ENCODE measurements at regions not wholly inside any gene's neighbourhood (a gene's known extent, or its start where the extent isn't known, plus 50 kb on each side); places are given as distances from the start of the nearest gene placed in this dataset.

DNA sequence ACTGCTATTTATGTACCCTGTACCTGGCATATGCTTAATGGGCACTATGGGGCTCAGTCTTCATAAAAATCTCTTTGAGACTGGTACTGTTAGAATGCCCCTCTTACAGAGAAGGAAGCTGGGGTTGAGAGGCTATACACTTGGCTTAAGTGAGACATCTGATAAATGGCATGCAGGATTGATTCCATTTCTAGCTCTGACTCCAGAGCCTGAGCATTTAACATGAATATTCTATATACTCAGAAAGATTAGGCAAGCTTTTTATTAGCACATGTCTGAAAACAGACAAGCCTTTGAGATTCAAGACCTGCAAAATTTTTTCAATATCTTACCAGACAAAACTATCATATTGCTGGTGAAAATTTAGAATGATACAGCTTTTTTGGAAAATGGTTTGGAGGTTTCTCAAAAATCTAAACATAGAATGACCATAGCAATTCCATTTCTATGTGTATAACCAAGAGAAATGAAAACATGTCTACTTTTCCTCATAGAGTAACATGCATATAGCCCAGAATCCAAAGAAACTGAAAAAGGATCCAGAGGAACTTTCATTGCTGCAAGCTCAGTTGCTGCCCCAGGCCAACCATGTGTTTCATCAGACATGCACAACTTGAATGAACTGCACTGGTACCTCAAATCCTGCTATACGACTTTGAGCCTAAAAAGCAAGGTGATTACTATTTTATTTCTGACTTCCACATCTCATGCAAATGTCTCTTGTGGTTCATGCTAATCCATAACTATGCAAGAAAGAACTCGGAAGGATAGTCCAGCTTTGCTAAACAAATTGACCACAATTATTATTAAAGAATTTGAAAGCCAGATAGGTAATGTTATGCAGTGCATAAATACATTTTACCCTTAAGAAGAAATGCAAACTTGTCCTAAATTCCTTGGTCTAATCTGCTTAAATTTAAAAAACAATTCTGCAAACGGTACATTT is 389.0 kb upstream of the GRIA1 start:
- no peak for DNase-seq (ENCODE audit: low read depth, low spot score)

DNA sequence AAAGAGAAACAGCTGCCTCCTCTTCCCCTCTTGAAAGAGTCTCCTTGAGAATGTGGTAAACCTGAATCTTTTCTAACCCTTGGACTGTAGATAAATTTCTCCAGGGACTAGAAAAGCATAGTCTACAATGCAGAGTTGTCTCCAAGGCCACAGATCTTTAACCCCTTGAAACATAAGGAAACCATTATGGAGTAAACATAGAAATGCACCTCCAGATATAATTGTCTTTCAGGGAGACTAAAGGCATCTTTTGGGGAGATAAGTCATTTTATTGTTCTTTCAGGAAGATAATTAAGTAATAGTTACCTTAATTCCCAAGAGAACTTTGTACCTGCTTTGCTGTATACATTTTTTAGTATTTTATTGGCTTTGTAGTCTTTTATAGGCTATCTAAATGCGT is 373.6 kb upstream of the GRIA1 start:
- DNase-seq (ENCODE audit: low read depth, low spot score): no peak

DNA sequence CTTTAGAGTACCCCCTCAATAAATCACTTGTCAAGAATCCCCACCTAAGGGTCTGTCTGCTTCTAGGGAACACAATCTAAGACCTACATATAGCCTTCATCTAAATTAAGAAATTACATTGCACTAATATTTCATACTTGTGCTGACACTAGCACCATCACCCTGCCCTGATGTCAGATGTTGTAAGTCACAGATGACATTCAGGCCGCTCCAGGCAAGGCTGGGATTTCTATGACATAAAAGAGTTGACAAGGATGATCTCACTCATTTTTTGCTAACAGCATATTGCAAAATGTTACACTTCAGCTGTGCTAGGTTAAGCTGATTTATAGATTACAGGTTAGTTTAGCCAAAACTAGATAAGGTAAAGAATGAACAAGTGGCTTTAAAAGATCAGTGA is 372.5 kb upstream of the GRIA1 start:
- DNase-seq (ENCODE audit: low read depth, low spot score): no peak

DNA sequence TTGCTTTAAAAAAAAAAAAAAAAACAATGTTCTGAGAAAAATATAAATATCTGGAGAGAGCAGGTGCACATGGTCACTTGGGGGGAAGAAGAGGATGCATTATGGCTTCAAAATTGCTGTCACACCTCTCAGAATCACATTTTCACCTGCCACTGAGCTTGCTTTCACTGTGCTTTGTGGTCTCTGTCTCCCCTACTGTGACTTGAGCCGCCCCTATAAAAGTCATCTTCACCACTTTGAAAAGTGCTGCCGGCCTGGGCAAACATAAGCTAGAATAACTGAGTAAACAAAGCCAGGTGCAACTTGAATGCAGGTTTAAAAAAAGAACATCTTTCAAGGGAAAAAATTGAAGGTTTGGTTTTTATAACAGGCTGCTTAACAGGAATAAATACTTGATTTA is 368.1 kb upstream of the GRIA1 start:
- no peak for DNase-seq (ENCODE audit: low read depth, low spot score)

DNA sequence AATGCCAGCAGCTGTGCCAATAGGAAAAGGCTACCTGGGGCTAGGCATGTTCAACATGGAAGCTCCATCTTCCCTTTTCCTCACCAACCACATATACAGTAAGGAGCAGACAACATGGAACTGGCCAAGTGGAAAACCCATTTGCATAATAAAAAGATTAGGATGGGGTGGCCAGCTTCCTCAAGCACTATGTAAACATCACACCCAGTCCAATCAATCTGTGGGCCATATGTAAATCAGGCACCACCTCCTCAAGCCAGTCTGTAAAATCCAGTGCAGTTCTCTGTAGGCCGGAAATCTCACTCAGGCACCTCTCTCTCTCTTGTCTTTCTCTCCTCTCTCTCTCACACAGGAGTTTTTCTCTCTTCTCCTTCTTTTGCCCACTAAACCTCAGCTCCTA is 360.2 kb upstream of the GRIA1 start:
- DNase-seq (ENCODE audit: low read depth, low spot score): no peak

DNA sequence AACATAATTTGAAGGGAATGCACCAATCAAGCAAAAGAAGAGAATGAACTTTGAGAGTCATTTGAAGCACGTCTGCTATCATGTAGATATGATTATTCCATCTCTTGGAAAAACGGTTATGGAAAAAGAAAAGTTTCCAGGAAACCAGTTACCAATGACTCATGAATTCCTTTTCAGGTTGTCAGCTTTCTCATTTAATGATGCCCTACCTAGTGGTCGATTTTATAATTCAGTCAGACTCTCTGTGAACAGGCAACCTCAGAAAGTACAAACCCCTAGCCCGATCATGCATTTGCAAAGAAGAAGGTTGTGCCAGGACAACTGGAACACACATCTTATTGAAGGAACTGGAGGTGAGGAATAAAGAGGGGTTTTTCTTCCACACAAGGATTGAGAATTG is 355.1 kb upstream of the GRIA1 start:
- DNase-seq (ENCODE audit: low read depth, low spot score): no peak

DNA sequence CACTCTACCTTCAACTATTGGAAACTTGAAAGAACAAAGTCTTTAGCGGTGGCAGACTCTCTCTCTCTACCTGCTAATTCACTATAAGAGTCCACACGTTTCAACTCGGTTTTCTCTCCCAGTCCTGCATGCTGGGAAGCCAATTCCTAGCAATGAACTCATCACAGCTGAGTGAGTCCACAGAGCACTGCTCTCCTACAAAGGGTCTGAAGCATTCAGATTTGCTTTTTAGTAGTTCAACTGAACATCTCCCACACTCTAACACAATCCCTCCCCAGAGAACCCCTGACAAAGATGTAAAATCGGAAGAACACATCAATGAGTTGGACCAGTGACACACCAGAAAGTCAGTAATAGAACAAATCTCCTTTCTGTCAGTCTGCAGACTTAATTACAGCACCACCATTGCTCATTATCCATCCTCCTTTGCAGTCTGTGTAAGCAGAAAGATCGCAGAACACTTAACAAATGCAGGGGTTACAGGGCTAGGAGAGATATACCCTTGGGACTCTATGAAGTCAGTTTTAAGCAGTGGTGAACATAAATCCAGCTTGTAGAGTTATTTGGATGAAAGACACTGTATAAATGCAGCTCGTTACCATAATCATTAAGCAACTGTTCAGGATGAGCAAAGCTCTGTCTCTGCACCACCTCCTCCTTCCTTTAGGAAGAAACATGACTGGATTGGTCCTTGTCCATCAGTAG is 353.4 kb upstream of the GRIA1 start:
- DNase-seq (ENCODE audit: low read depth, low spot score): no peak

DNA sequence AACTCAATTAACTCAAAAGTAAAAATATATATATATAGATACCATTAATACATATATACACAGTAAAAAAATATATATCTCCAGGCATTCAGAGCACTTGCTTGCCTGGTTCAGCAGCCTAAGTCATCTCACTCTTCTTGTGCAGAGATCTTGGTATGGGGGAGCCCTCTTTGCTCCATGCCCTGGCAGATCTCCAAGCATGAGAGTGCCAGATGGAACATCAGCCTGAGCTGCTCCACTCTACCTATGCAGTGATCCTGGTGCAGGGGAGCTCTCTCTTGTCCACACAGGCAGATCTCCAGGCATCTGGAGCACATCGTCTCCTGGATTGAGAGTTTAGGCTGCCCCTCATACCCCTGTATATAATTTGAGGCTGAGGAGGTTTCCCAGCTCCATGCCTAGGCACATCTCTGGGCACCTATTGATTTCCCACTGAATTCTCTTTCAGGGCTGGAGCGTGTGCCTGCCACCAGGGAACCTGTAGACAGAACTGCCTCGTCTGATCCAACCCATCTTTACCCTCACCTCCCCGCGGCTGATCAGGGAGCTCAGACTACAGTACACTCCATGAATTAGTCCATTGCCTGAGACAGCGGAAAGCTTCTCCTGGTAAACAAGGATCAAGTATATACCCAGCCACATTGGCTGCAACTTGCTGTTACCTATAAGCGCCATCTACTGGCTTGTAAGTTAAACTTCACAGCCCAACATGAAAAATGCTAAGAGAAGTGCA is 342.4 kb upstream of the GRIA1 start:
- DNase-seq (ENCODE audit: low read depth, low spot score): no peak

DNA sequence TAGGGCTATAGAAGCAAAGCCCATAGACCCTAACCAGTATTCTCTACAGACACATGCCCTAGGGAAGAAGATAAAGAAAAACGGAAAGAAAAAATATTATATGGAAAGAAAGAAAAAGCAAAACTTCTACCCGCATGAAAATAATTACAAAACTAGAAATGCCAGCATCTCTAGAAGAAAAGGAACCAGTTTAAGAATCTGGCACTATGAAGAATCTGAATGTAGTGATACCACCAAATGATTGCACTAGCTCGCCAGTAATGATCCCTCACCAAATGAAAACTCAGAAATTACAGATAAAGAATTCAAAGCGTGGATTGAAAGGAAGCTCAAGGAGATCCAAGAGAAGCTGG is 341.9 kb upstream of the GRIA1 start:
- no peak for DNase-seq (ENCODE audit: low read depth, low spot score)

DNA sequence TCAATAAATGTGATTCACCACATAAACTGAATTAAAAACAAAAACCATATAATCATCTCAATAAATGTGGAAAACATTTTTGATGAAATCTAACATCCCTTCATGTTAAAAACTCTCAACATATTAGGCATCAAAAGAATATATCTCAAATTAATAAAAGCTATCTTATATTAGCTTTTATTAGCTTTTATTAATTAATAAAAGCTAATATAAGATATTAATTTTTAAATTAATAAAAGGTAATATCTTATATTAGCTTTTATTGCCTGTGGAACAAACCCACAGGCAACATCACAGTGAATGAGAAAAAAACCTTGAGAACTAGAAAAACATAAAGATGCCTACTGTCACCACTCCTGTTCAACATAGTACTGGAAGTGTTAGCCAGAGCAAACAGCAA is 338.9 kb upstream of the GRIA1 start:
- no peak for DNase-seq (ENCODE audit: low read depth, low spot score)

DNA sequence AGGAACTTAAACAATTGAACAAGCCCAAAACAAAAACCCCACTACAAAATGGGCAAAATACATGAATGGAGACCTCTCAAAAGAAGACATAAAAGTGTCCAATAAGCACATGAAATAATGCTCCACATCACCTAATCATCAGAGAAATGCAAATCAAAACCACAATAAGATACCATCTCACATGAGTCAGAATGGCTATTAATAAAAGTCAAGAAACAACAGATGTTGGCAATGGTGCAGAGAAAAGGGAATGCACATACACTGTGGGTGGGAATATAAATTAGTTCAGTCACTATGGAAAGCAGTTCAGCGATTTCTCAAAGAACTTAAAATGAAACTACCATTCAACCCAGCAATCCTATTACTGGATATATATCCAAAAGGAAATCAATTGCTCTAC is 337.4 kb upstream of the GRIA1 start:
- no peak for DNase-seq (ENCODE audit: low read depth, low spot score)

DNA sequence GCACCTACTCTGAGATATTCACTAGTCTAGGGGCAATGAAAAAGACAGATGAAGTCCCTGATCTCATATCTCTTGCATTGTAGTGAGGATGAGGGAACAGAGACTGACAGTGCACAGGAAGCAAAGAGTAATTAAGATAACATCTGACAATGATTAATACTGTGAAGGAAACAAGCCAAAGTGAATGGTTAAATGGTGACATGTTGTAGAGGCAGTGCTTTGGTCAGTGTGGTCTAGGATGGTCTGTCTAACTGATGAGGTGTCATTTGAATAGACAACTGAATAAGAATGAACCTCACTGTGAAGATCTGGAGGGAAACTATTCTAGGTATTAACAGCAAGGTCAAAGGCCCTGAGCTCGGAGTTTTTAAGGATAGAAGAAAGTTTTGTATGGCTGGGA is 333.3 kb upstream of the GRIA1 start:
- DNase-seq (ENCODE audit: low read depth, low spot score): no peak

DNA sequence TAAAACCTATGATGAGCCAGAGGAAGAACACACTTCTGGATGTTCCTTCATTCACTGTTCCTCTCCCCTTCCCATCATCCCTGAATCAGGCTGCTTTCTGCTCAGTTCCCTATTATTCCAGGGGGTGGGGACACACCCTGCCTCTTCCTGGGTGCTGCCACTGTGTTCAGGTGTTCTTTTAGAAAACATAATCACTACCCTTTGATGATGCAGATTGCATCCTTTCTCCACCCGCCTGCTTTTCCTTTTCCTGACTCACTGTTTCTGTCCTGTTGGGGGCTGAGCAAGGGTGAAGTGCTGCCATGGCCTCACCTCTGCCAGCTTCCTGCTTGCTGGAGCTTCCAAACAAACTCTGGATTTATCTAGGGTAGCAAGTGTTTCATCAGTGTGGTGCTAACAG is 331.9 kb upstream of the GRIA1 start:
- no peak for DNase-seq (ENCODE audit: low read depth, low spot score)

DNA sequence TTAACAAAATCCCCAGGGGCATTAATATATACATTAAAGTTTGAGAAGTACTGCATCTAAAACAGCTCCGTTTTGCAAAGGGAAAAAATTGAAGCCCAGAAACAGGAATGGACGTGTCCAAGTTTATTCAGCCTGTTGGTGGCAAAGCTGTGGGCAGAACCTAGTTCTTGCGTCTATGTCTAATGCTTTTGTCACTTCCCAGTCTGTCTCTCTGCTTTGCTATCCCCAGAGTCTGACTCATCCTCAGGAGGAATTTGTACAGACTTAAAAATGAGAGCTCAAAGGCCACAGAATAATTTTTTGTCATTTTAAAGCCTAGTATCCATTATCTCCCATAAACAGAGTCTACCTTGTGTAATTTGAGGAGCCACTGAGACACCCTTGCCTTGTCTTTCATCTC is 330.9 kb upstream of the GRIA1 start:
- DNase-seq (ENCODE audit: low read depth, low spot score): no peak

DNA sequence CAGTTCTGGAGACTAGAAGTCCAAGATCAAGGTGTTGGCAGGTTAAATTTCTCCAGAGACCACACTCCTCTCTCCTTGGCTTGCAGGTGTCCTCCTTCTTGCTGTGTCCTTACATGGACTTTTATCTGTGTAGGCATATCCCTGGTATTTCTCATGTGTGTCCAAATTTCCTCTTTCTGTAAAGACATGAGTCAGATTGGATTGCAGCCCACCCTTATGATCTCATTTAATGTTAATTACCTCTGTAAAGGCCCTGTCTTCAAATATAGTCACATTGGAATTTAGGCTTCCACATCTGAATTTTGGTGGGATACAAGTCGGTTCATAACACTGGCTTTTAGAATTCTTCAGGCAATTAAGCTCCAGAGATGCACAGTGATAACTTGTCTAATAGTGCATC is 322.2 kb upstream of the GRIA1 start:
- DNase-seq (ENCODE audit: low read depth, low spot score): no peak

DNA sequence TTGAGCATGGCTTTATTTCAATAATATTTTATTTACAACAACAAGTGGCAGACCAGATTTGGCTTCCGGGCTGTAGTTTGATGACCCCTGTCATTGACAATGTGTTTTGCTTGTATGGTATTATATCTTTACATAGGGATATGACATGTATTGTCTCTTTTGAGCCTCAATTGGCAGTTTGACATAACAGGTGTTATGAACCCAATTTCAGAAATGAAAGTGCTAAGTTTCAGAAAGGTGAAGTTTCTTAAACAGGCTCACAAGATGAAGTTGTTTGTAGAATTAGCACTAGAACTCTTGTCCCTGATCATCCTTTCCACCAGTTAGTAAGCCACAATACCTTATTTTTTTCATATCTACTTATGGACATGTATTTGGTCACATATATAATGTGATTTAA is 303.0 kb upstream of the GRIA1 start:
- DNase-seq (ENCODE audit: low read depth, low spot score): no peak

DNA sequence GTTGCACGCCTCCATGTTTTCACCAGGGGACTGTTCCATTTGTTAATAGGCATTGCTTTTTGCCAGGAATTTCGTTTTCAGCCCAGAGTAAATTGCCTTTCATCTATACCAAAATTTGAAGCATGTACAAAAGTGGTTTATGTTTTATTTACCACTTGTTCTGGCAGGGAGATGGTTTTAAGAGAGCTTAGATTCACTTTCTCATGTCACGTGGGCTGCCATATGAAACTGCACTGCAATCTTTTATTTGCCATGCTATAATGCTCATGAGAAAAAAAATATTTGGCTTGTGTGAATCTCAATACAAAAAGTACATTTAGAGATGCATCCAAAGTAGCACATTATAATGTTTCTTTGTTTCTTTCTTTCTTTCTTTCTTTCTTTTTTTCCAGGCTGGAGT is 284.1 kb upstream of the GRIA1 start:
- DNase-seq (ENCODE audit: low read depth, low spot score): no peak

DNA sequence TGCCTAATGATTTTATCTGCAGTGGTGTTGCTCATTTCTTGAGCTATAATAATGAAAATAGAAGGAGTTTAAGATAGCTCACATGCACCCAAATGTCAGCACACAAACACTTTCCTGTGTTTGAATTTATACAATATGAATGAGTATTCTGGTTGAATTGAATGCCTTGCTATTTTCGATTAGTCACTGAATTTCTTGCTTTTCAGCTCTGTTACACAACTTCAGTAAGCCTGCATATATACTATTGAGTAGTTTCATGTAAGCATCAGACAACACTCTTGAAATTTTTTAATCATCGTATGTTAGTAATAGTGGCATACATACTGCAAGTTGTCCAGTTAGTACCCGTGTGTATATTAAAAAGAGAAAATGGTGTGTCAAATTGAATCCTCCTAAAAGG is 281.5 kb upstream of the GRIA1 start:
- no peak for DNase-seq (ENCODE audit: low read depth, low spot score)

DNA sequence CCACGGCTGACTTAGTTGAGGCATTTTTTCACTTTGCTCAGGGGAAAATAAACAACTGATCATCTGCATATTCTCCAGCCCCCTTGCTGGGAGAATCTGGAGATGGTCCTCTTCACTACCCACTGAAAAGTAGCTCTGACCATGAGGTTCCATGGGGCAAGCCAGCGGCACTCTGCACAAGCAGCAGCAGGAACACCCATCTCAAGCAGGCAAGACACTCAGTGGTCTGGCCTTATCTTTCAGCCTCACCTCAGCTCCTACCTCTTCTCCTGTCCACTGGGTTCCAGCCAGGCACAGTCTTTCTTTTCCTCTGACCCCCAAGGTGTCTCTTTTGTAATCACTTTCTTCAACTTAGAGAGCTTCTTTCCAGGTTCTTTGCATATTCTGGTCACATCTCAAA is 280.8 kb upstream of the GRIA1 start:
- DNase-seq (ENCODE audit: low read depth, low spot score): no peak

DNA sequence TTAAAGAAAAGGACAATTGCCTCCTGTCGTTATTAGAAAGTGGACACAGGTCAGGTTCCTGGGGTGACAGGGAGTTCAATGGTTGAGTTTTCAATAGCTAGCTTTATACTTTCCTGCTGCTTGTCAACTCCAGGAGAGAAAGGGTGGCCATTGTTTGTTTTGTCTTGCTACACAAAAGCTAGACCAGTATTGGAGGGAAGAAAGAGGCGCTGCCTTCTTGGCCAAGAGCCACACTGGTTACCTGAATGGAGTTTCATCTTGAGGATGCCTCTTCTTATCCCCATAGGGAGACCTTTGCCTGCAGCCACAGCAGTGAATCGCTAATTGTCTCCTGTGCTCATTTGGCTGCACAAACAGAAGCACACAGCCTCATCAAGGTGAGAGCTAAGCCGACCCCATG is 279.4 kb upstream of the GRIA1 start:
- no peak for DNase-seq (ENCODE audit: low read depth, low spot score)

DNA sequence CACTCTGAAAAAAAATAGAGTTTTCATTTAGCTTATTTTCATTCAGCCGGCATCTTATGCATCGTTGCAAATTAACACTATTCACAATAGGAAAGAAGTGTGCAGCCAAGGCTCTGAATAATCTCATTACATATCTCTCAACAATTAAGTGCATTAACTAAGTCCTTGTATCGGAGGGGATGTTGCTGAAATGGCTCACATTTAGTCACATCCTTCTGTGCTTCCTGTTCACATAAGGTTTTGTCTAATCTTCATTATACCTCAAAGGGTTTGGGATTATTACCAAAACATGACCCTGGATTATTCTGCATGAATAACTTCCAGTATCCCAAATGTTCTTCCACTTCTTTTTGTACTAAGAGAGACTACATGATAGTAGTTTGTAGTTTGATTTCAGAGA is 278.0 kb upstream of the GRIA1 start:
- DNase-seq (ENCODE audit: low read depth, low spot score): no peak

DNA sequence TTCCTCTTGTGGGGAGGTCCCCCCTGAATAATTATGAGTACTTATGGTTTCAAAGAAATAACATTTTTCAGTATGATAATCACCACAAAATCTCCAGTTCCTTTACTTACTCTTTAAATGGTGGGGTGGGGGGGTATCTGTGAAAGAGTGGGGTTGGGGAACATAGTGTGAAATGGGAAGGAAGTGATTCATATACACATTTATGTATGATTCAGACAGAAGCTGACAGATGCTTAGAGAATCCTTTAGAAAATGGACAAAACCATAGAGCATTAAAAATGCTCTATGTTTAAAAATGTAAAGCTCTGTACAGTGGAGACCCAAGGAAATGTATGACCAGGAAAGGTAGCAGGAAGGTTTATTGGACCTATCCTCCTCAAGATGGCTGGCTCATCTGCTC is 267.5 kb upstream of the GRIA1 start:
- DNase-seq (ENCODE audit: low read depth, low spot score): no peak

DNA sequence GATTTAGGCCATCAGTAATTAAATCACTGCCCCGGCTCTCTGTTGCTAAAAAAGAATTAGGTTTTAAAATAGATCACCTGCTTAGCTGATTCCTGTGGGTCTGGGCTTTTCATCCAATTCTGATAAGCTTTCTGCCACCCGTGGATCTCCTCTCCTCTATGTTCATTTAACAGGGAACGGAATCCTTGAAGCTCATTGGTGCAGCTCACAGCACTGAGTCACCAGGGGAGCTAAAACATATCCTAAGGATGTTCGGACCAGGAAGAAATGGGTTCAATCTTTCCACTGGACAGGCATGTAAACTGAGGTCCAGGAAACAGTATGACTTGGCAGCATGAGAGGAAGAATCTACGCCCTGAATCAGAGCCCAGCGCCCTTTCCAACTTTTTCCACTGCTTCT is 267.1 kb upstream of the GRIA1 start:
- DNase-seq (ENCODE audit: low read depth, low spot score): no peak
